Central memory CD4-positive, alpha-beta T cell (primary cell): ENCODE measurements at regions not wholly inside any gene's neighbourhood (a gene's known extent, or its start where the extent isn't known, plus 50 kb on each side); places are given as distances from the start of the nearest gene placed in this dataset.

Source experiments
- DNase-seq: peaks from one replicate; pipeline ENCODE4 v3.0.0; 2022

DNA sequence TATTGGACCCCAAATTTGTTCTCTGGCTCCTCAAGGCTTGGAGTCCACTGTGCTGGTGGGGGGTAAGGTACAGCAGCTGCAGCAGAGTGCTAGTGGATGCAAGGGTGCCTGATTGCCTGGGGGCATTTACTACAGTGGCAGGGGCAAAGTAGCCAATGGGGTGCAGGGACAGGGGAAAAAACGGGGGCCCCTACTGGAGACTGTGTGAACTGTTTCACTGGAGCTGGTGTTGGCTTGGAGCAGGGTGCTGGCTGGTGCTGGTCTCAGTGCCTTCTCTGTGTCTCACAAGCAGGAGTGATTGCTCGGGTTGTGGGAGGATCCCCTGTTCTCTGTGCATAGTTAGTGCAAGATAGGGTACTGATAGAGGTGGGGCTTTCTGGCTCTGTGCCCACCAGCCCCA, 935.9 kb downstream of the JRKL start:
- no peak for DNase-seq

- DNase-seq, result no peak
Measured at GRCh38 chr11:97332271-97332670, 942.5 kb downstream of the JRKL start.

DNA sequence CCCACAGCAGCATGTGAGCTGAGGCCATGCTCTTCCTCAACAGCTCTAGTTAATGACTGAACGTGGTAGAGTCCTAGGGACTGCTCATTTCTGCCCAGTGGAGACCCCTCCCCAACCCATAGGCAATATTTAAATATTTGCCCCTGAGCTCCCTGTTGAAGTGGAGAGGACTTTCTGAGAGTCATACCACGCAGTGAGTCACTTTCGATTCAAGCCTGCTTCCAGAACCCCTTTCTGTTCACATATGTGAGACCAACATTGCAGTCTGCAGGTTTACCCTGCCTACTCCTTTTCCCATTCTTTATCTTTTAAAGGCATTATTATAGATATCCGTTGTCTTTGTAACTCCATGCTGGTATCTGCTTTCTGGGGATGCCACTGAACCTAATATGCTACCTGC, 946.3 kb downstream of the JRKL start:
- DNase-seq, result no peak

DNA sequence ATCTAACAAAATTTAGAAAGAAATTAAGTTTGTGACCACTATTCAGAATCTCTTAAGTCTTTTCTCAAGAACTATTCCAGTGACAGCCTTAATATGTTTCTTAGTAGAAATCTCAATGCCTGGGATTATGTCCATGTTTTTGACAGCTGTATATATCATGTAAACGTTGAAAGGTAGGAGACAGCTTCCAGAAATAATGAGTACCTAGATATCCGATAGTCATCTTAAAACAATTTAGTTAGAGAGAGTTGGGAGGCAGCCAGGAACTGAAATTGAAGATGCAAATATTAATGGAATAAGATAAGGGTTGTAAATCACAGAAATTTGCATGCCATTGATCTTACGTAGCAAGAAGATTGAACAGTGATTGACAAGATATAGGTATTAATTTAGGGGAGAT, 955.2 kb downstream of the JRKL start:
- no peak for DNase-seq

DNA sequence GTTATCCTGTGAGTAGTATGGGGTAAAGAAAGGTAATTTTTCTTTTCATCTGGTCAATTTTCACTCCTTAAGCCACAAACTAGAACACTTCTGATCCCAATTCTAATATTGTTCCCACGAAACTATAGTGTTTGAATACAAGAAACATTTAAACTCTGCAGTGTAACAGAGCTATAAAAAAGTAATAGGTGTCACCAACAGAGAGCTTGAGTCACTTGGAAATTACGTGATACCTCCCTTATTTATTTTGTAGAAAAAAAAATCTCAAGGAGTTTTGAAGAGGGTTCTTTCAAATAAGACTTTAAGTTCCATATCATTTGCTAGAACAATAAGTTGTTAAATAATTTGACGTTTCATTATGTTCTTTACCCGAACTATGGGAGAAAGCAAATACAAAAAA, 959.4 kb downstream of the JRKL start:
- DNase-seq, result no peak

DNA sequence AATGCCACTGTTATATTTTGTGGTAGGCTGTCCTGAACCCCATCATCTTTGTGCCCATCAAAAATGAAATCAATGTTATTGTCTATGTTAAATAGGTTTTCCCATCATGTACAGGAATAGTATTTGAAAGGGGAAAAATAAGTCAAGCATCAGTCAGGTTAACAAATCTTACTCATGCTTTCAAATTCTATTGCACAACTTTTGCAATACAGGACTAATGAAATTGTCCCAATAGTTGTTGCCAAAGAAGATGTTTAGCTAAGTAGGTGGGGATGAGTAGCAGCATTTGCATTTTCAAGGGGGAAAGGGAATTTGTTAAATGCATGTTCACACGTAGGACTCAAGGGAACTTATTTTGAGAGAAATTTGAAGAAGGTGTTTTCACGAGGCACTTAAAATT, 962.1 kb downstream of the JRKL start:
- DNase-seq, result no peak

GRCh38 chr11:97354026-97354425, 964.2 kb downstream of the JRKL start:
- DNase-seq, result no peak

- DNase-seq, result no peak
Measured at GRCh38 chr11:97354576-97354975, 964.8 kb downstream of the JRKL start.

DNA sequence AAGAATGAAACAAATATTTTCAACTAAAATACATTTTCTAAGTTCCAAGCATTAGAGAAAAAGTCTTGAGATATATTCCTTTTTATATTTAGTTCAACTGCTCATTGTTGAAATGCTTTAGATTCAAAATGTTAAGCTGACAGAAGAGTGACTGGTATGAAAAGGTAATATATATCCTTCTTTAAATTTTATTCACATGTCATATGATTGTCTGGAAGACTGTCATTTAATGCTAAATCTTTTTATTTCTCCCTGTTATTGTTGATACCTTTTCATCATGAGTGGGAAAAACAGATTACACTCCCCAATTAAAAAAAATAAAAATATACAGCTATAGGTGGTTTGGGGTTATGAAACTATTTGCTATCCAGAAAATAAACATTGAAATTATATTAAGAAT, 965.4 kb downstream of the JRKL start:
- DNase-seq, result no peak

GRCh38 chr11:97356144-97356543, 966.3 kb downstream of the JRKL start:
- DNase-seq, result no peak

GRCh38 chr11:97359016-97359415, 969.2 kb downstream of the JRKL start:
- no peak for DNase-seq

- no peak for DNase-seq
Measured at GRCh38 chr11:97361812-97362378, 972.1 kb downstream of the JRKL start.

DNA sequence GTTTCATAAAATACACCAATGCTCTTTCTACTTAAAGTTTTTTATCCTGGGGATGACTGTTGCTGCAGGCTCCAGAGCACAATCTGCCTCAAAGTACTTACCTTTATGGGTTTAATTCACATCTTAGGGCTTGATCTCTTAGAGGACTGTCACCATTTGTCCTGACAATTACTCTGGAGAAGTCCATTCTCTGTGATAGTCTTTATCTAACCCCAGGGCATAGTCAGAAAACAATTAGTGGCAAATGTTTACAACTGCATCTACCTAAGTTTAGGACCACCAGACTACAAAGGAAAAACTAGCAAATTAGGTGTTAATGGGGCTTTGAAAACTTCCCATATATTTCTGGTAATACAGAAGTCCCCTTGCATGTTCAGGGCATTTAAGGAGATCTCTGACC, 973.5 kb downstream of the JRKL start:
- no peak for DNase-seq

- DNase-seq, result no peak
Measured at GRCh38 chr11:97364047-97364446, 974.2 kb downstream of the JRKL start.

DNA sequence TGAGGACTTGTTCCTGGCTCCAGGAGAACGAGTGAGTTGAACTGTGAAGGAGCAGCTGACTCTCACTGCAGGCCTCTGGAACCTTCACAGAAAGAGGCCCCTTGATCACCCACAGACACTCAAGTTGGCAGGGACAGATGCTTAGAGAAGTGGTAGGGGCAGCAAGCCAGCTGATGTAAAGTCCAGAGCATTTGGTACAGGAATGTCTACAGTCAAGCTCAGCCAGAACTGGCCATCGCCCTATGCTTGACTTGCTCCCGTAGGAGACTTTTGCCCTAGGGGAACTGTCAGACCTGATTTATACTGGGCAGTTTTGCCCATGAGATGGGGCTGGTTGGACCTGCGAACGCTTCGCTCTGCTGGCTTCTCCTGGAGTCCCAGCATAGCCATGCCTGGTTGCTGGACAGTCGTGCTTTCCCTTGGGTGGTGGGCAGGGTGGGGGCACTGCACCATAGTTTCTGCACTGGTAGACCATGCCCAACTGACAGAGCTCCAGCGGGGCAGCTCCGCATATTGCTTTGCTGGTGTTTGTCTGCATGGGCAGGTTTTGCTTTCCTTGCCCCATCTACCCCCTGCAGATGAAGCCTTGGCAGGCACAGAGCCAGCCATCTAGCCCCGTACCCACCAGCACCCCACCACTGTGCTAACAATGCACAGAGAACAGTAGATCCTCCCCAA, 977.7 kb downstream of the JRKL start:
- no peak for DNase-seq

DNA sequence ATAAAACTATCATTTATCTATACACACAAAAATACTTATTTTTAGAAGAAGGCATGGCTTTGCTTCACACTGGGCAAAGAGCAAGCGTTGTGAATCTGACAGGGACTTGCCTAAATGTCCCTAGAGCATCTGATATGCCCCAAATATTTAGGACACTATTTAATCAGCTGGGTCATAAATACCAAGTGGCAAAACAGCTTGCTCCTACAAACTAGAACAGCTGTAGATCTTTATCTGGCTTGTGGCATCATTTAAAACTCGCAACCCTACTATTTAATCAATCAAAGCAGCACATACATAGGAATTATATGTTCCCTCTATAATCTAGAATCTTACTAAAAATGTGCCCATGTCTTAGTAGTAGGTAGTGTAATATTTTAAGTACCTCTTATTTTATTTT, 999.5 kb downstream of the JRKL start:
- DNase-seq, result no peak

- DNase-seq, result no peak
Measured at GRCh38 chr11:97398246-97398645, 1008.4 kb downstream of the JRKL start.

DNA sequence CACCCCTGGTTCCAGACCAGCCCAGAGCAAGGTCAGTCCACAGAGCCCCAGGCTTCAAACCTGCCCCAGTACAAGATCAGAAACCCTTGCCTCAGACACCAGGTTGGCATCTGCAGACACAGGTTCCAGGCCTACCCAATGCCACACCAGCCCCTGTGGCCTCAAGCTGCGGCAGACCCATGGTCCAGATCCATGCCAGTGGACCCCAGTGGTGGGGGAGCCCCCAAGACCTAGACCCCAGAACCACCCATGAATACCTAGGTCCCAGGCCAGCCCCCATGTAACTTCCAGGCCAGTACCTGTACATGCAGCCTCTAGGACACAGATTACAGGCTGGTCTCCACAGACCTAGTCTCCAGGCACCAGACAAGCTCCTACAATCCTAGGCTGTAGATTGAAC, 1019.3 kb downstream of the JRKL start:
- DNase-seq, result no peak

DNA sequence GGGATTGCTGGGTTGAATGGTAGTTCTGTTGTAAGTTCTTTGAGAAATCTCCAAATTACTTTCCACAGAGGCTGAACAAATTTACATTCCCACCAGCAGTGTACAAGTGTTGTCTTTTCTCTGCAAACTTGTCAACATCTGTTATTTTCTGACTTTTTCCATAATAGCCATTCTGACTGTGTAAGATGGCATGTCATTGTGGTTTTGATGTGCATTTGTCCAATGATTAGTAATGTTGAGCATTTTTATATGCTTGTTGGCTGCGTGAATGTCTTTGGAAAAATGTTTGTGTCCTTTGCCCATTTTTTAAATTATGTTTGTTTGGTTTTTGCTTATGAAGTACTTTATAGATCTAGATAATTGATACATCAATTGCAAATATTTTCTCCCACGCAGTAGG, 1025.0 kb downstream of the JRKL start:
- no peak for DNase-seq

DNA sequence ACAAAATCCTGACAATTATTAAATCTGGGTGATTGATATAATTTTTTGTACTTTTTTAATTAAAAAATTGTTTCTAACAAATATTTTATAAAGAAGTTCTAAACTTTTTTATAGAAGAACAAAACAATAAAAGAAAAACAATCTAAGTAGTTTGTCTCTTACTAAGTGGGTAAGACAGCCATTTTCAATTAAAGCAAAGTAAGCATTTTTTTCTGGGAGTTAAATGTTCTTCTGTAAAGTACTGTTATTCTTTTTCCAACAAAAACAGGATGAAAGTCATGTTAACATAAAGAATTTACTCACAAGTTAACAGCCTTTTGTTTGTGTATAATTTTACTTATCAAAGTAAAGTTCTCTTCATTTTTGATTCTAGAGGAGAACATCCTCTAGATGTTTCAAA, 1029.9 kb downstream of the JRKL start:
- DNase-seq, result no peak

- no peak for DNase-seq
Measured at GRCh38 chr11:97428247-97428790, 1038.5 kb downstream of the JRKL start.

GRCh38 chr11:97430877-97431276, 1041.1 kb downstream of the JRKL start:
- no peak for DNase-seq

- DNase-seq, result no peak
Measured at GRCh38 chr11:97432926-97433325, 1043.1 kb downstream of the JRKL start.

DNA sequence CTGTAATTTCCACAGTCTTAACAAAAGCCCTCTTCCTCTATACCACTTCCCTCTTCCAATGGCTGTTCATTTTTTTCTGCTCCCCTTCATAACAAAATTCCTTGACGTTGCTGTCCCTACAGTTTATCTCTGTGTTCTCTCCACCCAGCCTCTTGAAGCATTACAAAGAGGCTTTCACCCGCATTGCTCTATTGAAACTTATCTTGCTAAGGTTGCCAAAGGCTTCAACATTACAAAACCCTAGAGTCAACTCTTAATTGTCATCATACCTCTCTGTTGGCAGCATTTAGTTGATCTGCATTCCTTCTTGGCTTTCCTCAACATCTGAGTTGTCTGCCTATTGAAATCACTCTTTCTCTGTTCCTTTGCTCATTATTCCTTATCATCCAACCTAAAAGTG, 1055.7 kb downstream of the JRKL start:
- DNase-seq, result no peak

GRCh38 chr11:97451441-97451840, 1061.6 kb downstream of the JRKL start:
- DNase-seq, result no peak
